ENCODE measurements at regions not wholly inside any gene's neighbourhood (a gene's known extent, or its start where the extent isn't known, plus 50 kb on each side); places are given as distances from the start of the nearest gene placed in this dataset.

DNA sequence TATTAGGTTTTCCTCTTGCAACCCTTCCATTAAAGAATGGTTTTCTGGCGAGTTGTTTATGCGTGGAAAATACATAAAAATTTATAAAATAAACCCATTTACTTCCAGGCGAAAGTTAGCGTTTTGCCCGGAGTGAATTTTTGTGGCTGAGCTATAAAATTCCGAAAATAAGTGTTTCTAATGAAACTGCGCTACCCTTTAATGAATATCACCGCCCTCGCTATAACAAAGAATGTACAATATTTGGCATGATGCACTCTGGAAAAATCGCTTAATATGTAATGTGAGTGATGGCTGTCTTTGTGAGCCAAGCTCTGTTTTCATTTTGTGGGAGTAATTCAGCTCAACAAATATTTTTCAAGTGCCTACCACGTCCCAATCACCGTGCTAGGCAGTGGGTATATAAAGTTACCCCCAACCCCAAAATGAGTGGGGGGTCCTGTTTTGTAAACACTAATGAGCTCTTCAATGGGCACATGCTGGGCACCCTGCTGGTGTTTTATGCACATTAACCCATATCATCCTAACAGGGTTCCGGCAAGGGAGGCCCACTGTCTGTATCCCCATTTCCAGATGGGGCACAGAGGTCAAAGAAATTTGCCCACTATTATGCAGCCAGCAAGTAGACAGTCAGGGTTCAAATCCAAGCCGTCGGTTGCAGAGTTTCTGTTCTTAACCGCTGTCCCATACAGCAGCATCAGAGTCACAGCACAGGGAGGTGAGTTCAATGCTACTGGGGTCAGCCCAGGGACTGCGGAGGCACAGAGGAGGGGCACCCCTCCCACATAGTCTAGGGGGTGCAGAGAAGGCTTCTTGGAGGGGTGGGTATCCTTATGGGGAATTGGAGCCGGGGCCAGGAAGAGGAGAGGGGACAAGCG is 65.7 kb upstream of the STX18 start:
- no peak for TF ChIP-seq SUZ12 (IDR thresholded peaks at IDR 0.05; ENCODE audit: extremely low read depth, insufficient read depth, insufficient read length)
- TF ChIP-seq ZNF274 (IDR thresholded peaks at IDR 0.05; ENCODE audit: low read depth, low read length), result no peak
- no peak for TF ChIP-seq YY1 (IDR thresholded peaks at IDR 0.05; ENCODE audit: insufficient read depth, insufficient read length)
